ENCODE measurements at regions not wholly inside any gene's neighbourhood (a gene's known extent, or its start where the extent isn't known, plus 50 kb on each side); places are given as distances from the start of the nearest gene placed in this dataset.

DNA sequence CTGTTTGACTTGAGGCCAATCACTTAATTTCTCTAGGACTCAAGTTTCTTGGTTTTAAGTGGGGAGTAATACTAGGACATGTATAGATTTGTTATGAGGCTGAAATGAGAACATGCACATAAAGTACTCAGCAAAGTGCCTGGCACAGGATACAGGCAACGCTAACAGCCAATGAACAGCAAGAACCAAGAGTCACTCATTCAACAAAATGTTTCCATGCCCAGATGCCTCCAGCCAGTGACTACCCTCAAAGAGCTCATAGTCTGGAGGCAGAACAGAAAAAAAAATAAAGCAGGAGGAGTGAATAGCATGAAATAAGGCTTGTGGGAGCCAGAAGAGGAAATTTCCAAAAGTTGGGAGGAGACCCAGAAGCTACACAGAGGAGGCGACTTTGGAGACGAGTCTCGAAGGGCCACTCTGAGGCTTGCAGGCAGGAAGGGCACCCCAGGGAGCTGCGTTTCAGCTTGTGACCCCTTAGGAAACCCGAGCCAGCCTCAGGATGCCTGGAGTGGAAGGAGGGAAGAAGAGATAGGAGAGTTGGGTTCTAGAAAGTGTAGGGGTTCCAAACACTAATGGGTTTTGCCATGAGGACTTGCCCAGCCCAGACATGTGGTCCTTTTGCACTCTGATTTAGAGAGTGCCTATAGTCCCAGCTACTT lies 70.0 kb downstream of the CXCL12 start:
- FAIRE-seq = no peak

DNA sequence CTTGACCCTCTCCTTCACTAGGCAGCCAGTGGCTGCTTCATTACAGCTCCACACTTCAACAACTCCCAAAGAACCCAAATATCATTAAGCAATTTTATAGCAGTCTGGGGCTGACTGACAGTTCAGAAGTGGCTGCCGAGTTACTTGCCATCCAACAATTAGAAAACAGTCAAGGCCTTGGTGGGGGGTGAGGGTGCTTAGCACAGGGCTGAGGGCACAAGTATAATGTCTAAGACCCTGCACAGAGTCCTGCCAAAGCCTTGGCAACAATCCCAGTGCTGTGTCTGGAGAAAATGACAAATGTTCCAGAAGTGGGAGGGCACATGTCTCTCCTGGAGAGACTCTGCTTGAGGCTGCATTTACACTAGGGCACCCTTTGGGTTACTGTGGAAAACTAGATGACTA lies 71.1 kb downstream of the CXCL12 start:
- Histone ChIP-seq H3K4me1 (no peaks in the 10 kb centered on the region), H3K27ac (no peak overlapping the region), H3K4me2 (no peak overlapping the region), H3K4me3 (no peak overlapping the region), H3K9me3 (no peaks in the 10 kb centered on the region)
- whole genome bisulfite sequencing (ENCODE audit: missing lambda C conversion rate) = 7% methylated on average over 1 of the region's 1 CpG
- no peak for FAIRE-seq
- DNase-seq (ENCODE audit: low read depth in 1 of 2, low spot score in 1 of 2) = no peak
- no peak for ATAC-seq
- POLR2A ChIA-PET = no interaction called here
- CTCF ChIA-PET = no interaction called here
- no peak for TF ChIP-seq ZC3H11A (IDR thresholded peaks at IDR 0.05)
- TF ChIP-seq, protein P1, sequence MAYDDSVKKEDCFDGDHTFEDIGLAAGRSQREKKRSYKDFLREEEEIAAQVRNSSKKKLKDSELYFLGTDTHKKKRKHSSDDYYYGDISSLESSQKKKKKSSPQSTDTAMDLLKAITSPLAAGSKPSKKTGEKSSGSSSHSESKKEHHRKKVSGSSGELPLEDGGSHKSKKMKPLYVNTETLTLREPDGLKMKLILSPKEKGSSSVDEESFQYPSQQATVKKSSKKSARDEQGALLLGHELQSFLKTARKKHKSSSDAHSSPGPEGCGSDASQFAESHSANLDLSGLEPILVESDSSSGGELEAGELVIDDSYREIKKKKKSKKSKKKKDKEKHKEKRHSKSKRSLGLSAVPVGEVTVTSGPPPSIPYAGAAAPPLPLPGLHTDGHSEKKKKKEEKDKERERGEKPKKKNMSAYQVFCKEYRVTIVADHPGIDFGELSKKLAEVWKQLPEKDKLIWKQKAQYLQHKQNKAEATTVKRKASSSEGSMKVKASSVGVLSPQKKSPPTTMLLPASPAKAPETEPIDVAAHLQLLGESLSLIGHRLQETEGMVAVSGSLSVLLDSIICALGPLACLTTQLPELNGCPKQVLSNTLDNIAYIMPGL (CRISPR knock-in tag; IDR thresholded peaks at IDR 0.05; ENCODE audit: borderline replicate concordance) = no peak
- no peak for TF ChIP-seq BHLHE40 (IDR thresholded peaks at IDR 0.05; ENCODE audit: low read depth, low read length)
- TF ChIP-seq, protein P2, sequence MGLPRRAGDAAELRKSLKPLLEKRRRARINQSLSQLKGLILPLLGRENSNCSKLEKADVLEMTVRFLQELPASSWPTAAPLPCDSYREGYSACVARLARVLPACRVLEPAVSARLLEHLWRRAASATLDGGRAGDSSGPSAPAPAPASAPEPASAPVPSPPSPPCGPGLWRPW (IDR thresholded peaks at IDR 0.05) = no peak
- no peak for TF ChIP-seq HOXA7 (CRISPR knock-in tag; IDR thresholded peaks at IDR 0.05)
- no peak for TF ChIP-seq POLR2AphosphoS2 (conservative IDR thresholded peaks at IDR 0.05; ENCODE audit: low read length)
- TF ChIP-seq CBX8 (IDR thresholded peaks at IDR 0.05) = no peak
- no peak for TF ChIP-seq NR3C1 (IDR thresholded peaks at IDR 0.05)
- no peak for TF ChIP-seq CBX2 (IDR thresholded peaks at IDR 0.05; ENCODE audit: borderline replicate concordance, low read depth)
- TF ChIP-seq RARB (CRISPR knock-in tag; IDR thresholded peaks at IDR 0.05) = no peak
- no peak for TF ChIP-seq HOXB13 (CRISPR knock-in tag; IDR thresholded peaks at IDR 0.05; ENCODE audit: low read depth)
- no peak for TF ChIP-seq PHF8 (IDR thresholded peaks at IDR 0.05; ENCODE audit: borderline replicate concordance, low read depth)
- TF ChIP-seq MAFK (IDR thresholded peaks at IDR 0.05; ENCODE audit: partially characterized antibody) = no peak

More for the DNA sequence above, 70.0 kb downstream of the CXCL12 start:
- WGBS (ENCODE audit: missing lambda C conversion rate) = 14% methylated on average over 6 of the region's 6 CpGs
- no peak overlapping the region for H3K27ac ChIP-seq
- CTCF ChIA-PET = no interaction called here
- H3K4me2 ChIP-seq = no peak overlapping the region
- TF ChIP-seq CEBPB (IDR thresholded peaks at IDR 0.05) = no peak
- TF ChIP-seq, protein P3, sequence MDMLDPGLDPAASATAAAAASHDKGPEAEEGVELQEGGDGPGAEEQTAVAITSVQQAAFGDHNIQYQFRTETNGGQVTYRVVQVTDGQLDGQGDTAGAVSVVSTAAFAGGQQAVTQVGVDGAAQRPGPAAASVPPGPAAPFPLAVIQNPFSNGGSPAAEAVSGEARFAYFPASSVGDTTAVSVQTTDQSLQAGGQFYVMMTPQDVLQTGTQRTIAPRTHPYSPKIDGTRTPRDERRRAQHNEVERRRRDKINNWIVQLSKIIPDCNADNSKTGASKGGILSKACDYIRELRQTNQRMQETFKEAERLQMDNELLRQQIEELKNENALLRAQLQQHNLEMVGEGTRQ (IDR thresholded peaks at IDR 0.05) = no peak
- TF ChIP-seq, protein P4, sequence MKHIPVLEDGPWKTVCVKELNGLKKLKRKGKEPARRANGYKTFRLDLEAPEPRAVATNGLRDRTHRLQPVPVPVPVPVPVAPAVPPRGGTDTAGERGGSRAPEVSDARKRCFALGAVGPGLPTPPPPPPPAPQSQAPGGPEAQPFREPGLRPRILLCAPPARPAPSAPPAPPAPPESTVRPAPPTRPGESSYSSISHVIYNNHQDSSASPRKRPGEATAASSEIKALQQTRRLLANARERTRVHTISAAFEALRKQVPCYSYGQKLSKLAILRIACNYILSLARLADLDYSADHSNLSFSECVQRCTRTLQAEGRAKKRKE (CRISPR knock-in tag; IDR thresholded peaks at IDR 0.05; ENCODE audit: low read depth) = no peak
- no peak for TF ChIP-seq POLR2A (IDR thresholded peaks at IDR 0.05; ENCODE audit: low read length)
- TF ChIP-seq, protein P5, sequence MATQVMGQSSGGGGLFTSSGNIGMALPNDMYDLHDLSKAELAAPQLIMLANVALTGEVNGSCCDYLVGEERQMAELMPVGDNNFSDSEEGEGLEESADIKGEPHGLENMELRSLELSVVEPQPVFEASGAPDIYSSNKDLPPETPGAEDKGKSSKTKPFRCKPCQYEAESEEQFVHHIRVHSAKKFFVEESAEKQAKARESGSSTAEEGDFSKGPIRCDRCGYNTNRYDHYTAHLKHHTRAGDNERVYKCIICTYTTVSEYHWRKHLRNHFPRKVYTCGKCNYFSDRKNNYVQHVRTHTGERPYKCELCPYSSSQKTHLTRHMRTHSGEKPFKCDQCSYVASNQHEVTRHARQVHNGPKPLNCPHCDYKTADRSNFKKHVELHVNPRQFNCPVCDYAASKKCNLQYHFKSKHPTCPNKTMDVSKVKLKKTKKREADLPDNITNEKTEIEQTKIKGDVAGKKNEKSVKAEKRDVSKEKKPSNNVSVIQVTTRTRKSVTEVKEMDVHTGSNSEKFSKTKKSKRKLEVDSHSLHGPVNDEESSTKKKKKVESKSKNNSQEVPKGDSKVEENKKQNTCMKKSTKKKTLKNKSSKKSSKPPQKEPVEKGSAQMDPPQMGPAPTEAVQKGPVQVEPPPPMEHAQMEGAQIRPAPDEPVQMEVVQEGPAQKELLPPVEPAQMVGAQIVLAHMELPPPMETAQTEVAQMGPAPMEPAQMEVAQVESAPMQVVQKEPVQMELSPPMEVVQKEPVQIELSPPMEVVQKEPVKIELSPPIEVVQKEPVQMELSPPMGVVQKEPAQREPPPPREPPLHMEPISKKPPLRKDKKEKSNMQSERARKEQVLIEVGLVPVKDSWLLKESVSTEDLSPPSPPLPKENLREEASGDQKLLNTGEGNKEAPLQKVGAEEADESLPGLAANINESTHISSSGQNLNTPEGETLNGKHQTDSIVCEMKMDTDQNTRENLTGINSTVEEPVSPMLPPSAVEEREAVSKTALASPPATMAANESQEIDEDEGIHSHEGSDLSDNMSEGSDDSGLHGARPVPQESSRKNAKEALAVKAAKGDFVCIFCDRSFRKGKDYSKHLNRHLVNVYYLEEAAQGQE (IDR thresholded peaks at IDR 0.05) = no peak
- TF ChIP-seq MAFK (IDR thresholded peaks at IDR 0.05; ENCODE audit: partially characterized antibody) = no peak
- TF ChIP-seq SREBF2 (IDR thresholded peaks at IDR 0.05) = no peak
- no peak for TF ChIP-seq RARB (CRISPR knock-in tag; IDR thresholded peaks at IDR 0.05)
- TF ChIP-seq NPAS2 (CRISPR knock-in tag; IDR thresholded peaks at IDR 0.05; ENCODE audit: borderline replicate concordance) = no peak
- no peak for TF ChIP-seq CHD2 (IDR thresholded peaks at IDR 0.05; ENCODE audit: low read length, partially characterized antibody)
- no peak for TF ChIP-seq RNF2 (IDR thresholded peaks at IDR 0.05; ENCODE audit: borderline replicate concordance, low read depth)
- TF ChIP-seq CBX2 (IDR thresholded peaks at IDR 0.05; ENCODE audit: borderline replicate concordance, low read depth) = no peak
- TF ChIP-seq FOSL2 (IDR thresholded peaks at IDR 0.05) = no peak
- no peak for TF ChIP-seq FOSL2 (CRISPR knock-in tag; IDR thresholded peaks at IDR 0.05)
- TF ChIP-seq, protein P2 (IDR thresholded peaks at IDR 0.05) = no peak
- TF ChIP-seq RCOR1 (IDR thresholded peaks at IDR 0.05; ENCODE audit: low read depth, low read length) = no peak
- no peak for TF ChIP-seq KDM1A (IDR thresholded peaks at IDR 0.05; ENCODE audit: low read depth)
- no peak for TF ChIP-seq CHD4 (IDR thresholded peaks at IDR 0.05; ENCODE audit: borderline replicate concordance)
- TF ChIP-seq KDM5A (IDR thresholded peaks at IDR 0.05) = no peak
- TF ChIP-seq, protein P6, sequence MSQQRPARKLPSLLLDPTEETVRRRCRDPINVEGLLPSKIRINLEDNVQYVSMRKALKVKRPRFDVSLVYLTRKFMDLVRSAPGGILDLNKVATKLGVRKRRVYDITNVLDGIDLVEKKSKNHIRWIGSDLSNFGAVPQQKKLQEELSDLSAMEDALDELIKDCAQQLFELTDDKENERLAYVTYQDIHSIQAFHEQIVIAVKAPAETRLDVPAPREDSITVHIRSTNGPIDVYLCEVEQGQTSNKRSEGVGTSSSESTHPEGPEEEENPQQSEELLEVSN (IDR thresholded peaks at IDR 0.05; ENCODE audit: borderline replicate concordance, low read depth) = no peak
- 0 out of 3 replicates have a peak, but pooled peaks cover 1% of the 10 kb centered on the region for H3K9me3 ChIP-seq
- DNase-seq (ENCODE audit: low read depth in 1 of 2, low spot score in 1 of 2) (no peak), ATAC-seq (no peak)
- POLR2A ChIA-PET = no interaction called here
- H3K4me1 ChIP-seq = no peaks in the 10 kb centered on the region
- H3K4me3 ChIP-seq = no peak overlapping the region
